ENCODE measurements at regions not wholly inside any gene's neighbourhood (a gene's known extent, or its start where the extent isn't known, plus 50 kb on each side); places are given as distances from the start of the nearest gene placed in this dataset.

DNA sequence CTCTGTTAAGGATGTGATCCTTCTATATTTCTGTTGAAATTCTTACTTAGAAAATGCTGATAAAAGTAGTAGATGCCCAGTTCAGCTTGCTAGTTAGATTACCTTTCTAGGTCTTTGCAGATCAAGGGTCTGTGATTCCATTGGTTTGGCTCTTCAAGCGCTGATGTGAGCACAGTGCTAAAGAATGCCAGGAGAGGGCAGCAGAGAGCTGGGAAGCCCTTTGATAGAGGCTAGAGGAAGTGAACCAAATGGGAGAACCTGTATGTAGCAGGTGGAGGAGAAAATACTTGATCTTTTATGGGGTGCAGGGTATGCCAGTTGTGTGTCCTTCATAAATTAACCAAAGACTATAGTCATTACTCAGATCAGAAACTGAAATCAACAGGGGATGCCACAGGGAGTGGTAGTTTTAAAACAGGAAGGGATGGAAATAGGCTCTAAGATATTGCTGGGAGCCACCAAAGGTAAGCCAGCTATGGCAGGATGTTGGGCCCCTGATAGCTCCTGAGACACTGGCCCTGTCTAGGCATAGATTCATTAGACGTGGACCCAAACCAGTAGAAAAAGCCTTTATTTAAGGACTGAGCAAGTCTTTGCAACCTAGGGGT, 677.4 kb downstream of the SQOR start:
- ATAC-seq (ENCODE audit: low read depth): peak; percentile 45
- no peak overlapping the region for H3K27ac Mint-ChIP-seq

DNA sequence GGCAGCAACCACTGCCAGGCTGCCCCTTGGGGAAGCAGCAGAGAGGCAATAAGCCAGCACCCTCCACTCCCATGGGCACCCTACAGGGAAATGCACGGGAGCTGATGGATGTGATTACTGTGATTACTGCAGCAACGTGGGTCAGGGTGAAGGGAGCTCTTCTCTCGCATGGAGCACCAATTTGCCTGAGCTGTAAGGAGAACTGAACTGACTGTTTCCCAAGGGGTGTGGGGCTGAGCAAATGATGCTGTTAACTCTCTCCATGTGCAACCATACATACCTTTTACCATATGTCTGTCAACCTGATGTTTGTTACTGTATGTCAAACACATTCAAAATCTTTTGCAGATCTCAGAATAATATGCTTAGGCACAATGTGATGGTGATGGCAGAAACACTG, 680.6 kb downstream of the SQOR start:
- POLR2A ChIA-PET: no interaction called here
- Mint-ChIP-seq H3K9me3 (ENCODE audit: insufficient read depth) (no peaks in the 10 kb centered on the region), H3K4me3 (no peak overlapping the region), H3K27ac (no peak overlapping the region), H3K4me1 (no peaks in the 10 kb centered on the region), H3K27me3 (no peaks in the 10 kb centered on the region)
- intact Hi-C loops (cut with micrococcal nuclease): no loop called here
- no CpG with 5 or more reads among the region's 3 CpGs for WGBS (ENCODE audit: insufficient coverage)
- TF ChIP-seq EZH2 (IDR thresholded peaks at IDR 0.05; ENCODE audit: borderline replicate concordance, insufficient read depth, low read depth, low read length, poor library complexity, severe bottlenecking) (no peak), CTCF (IDR thresholded peaks at IDR 0.05) (no peak)
- CTCF ChIA-PET: interaction anchor here (1.1 kb wide), 1 partner anchor 9 kb away, joined by 3 read pairs; no protein-coding TSS in a partner anchor
- Histone ChIP-seq H3K4me3 (ENCODE audit: control extremely low read depth in 1 of 5, extremely low read depth in 1 of 5, insufficient read depth in 1 of 5, low read depth in 2 of 5, low read length in 4 of 5) (no peak overlapping the region), H3K9me3 (ENCODE audit: control extremely low read depth in 1 of 3, control insufficient read depth in 2 of 3, insufficient read depth in 1 of 3, low read length in 2 of 3) (no peaks in the 10 kb centered on the region), H3K27me3 (replicated peaks in 1 of 4; ENCODE audit: control extremely low read depth in 1 of 4, control insufficient read depth in 3 of 4, insufficient read depth in 4 of 4, low read length in 3 of 4) (no peaks in the 10 kb centered on the region), H3K4me2 (replicated peaks; ENCODE audit: low read depth, low read length, poor library complexity, severe bottlenecking) (no peak overlapping the region), H2AFZ (ENCODE audit: insufficient read depth, low read depth, low read length, poor library complexity, severe bottlenecking) (no peak overlapping the region), H3K9ac (ENCODE audit: low read length) (no peak overlapping the region), H3K36me3 (replicated peaks in 1 of 2; ENCODE audit: control extremely low read depth in 1 of 2, control insufficient read depth in 1 of 2, extremely low read depth in 1 of 2, insufficient read depth in 2 of 2, low read length in 1 of 2) (no peaks in the 10 kb centered on the region), H4K20me1 (ENCODE audit: control insufficient read depth, insufficient read depth, low read length, poor library complexity, severe bottlenecking) (no peaks in the 10 kb centered on the region), H3K27ac (ENCODE audit: low read length in 2 of 2) (no peak overlapping the region), H3K4me1 (ENCODE audit: control insufficient read depth in 2 of 2, insufficient read depth in 2 of 2, low read length in 2 of 2) (no peaks in the 10 kb centered on the region), H3K79me2 (ENCODE audit: control insufficient read depth, insufficient read depth, low read length) (no peaks in the 10 kb centered on the region)
- ATAC-seq (ENCODE audit: low read depth): no peak
- DNase-seq: no peak

More for the DNA sequence above, 677.4 kb downstream of the SQOR start:
- Histone ChIP-seq H3K4me1 (ENCODE audit: control insufficient read depth in 2 of 2, insufficient read depth in 2 of 2, low read length in 2 of 2) (no peaks in the 10 kb centered on the region), H3K79me2 (ENCODE audit: control insufficient read depth, insufficient read depth, low read length) (no peaks in the 10 kb centered on the region), H3K9ac (ENCODE audit: low read length) (no peak overlapping the region), H3K36me3 (replicated peaks in 1 of 2; ENCODE audit: control extremely low read depth in 1 of 2, control insufficient read depth in 1 of 2, extremely low read depth in 1 of 2, insufficient read depth in 2 of 2, low read length in 1 of 2) (no peaks in the 10 kb centered on the region), H3K4me2 (replicated peaks; ENCODE audit: low read depth, low read length, poor library complexity, severe bottlenecking) (no peak overlapping the region), H3K4me3 (ENCODE audit: control extremely low read depth in 1 of 5, extremely low read depth in 1 of 5, insufficient read depth in 1 of 5, low read depth in 2 of 5, low read length in 4 of 5) (no peak overlapping the region), H3K9me3 (ENCODE audit: control extremely low read depth in 1 of 3, control insufficient read depth in 2 of 3, insufficient read depth in 1 of 3, low read length in 2 of 3) (no peaks in the 10 kb centered on the region), H3K27ac (ENCODE audit: low read length in 2 of 2) (no peak overlapping the region), H4K20me1 (ENCODE audit: control insufficient read depth, insufficient read depth, low read length, poor library complexity, severe bottlenecking) (no peaks in the 10 kb centered on the region), H3K27me3 (replicated peaks in 1 of 4; ENCODE audit: control extremely low read depth in 1 of 4, control insufficient read depth in 3 of 4, insufficient read depth in 4 of 4, low read length in 3 of 4) (no peaks in the 10 kb centered on the region), H2AFZ (ENCODE audit: insufficient read depth, low read depth, low read length, poor library complexity, severe bottlenecking) (no peak overlapping the region)
- H3K9me3 Mint-ChIP-seq (ENCODE audit: insufficient read depth): no peaks in the 10 kb centered on the region
- no peaks in the 10 kb centered on the region for H3K4me1 Mint-ChIP-seq
- WGBS (ENCODE audit: insufficient coverage): 21% methylated on average over 2 of the region's 2 CpGs
- intact Hi-C loops (cut with micrococcal nuclease): no loop called here
- ChIA-PET POLR2A (no interaction called here), CTCF (interaction anchor here (0.7 to 1.9 kb wide), 10 partner anchors 8 to 1979 kb away, joined by 3 to 10 read pairs (median 4); no protein-coding TSS in a partner anchor)
- peak; percentile 84 for TF ChIP-seq CTCF (IDR thresholded peaks at IDR 0.05)
- no peak for TF ChIP-seq EZH2 (IDR thresholded peaks at IDR 0.05; ENCODE audit: borderline replicate concordance, insufficient read depth, low read depth, low read length, poor library complexity, severe bottlenecking)
- DNase-seq: peak; percentile 54
- no peak overlapping the region for H3K4me3 Mint-ChIP-seq
- H3K27me3 Mint-ChIP-seq: no peaks in the 10 kb centered on the region

Measured in B cell (primary cell).